ENCODE measurements at regions not wholly inside any gene's neighbourhood (a gene's known extent, or its start where the extent isn't known, plus 50 kb on each side); places are given as distances from the start of the nearest gene placed in this dataset.

DNA sequence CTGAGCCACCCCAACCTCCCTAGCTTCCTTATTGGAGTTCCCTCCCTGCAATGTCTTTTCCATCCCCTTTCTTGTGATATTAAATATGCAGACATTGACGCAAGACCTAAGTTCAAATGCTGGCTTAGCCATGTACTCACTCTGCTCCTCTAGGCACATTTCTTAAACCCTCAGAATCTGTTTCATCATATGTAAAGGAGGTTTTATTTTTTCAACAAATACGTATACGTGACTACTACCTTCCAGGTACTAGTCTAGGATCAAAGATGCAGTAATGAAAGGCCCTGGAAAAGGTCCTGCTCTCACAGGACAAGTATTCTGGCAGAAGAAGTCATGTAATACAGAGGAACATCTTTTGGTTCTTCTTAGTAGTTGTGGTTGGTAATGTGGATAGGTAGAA lies 98.6 kb downstream of the SIPA1L2 start:
- H3K4me3 ChIP-seq, result no peak overlapping the region
- TF ChIP-seq EP300 (IDR thresholded peaks at IDR 0.05), result no peak
- TF ChIP-seq POLR2AphosphoS5 (IDR thresholded peaks at IDR 0.05), result no peak
- TF ChIP-seq, protein P1, sequence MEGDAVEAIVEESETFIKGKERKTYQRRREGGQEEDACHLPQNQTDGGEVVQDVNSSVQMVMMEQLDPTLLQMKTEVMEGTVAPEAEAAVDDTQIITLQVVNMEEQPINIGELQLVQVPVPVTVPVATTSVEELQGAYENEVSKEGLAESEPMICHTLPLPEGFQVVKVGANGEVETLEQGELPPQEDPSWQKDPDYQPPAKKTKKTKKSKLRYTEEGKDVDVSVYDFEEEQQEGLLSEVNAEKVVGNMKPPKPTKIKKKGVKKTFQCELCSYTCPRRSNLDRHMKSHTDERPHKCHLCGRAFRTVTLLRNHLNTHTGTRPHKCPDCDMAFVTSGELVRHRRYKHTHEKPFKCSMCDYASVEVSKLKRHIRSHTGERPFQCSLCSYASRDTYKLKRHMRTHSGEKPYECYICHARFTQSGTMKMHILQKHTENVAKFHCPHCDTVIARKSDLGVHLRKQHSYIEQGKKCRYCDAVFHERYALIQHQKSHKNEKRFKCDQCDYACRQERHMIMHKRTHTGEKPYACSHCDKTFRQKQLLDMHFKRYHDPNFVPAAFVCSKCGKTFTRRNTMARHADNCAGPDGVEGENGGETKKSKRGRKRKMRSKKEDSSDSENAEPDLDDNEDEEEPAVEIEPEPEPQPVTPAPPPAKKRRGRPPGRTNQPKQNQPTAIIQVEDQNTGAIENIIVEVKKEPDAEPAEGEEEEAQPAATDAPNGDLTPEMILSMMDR (IDR thresholded peaks at IDR 0.05), result no peak
- no peak for TF ChIP-seq POLR2A (IDR thresholded peaks at IDR 0.05; ENCODE audit: low read depth)
- no peaks in the 10 kb centered on the region for H3K9me3 ChIP-seq
- WGBS, result 99% methylated on average over 3 of the region's 3 CpGs
- H3K36me3 ChIP-seq, result no peaks in the 10 kb centered on the region
- H3K27me3 ChIP-seq, result no peaks in the 10 kb centered on the region
- H3K4me1 ChIP-seq, result peaks cover 15 to 25% (median 24%) of the 10 kb centered on the region in 4 donors
- H3K27ac ChIP-seq (replicated peaks in 1 of 4), result no peak overlapping the region
- no peak for DNase-seq (ENCODE audit: extremely low spot score)
- intact Hi-C loops (cut with DNase I), result no loop called here

GRCh38 chr1:232529747-232530146 lies 100.2 kb downstream of the SIPA1L2 start:
- TF ChIP-seq POLR2A (IDR thresholded peaks at IDR 0.05; ENCODE audit: low read depth) (no peak), POLR2AphosphoS5 (IDR thresholded peaks at IDR 0.05) (no peak), EP300 (IDR thresholded peaks at IDR 0.05) (no peak)
- TF ChIP-seq, protein P1 (IDR thresholded peaks at IDR 0.05), result no peak
- peaks cover 10 to 23% (median 17%) of the 10 kb centered on the region in 4 donors for H3K4me1 ChIP-seq
- no peak overlapping the region for H3K27ac ChIP-seq (replicated peaks in 1 of 4)
- no peaks in the 10 kb centered on the region for H3K36me3 ChIP-seq
- DNase-seq (ENCODE audit: extremely low spot score), result no peak
- no peaks in the 10 kb centered on the region for H3K27me3 ChIP-seq
- intact Hi-C loops (cut with DNase I), result no loop called here
- no peaks in the 10 kb centered on the region for H3K9me3 ChIP-seq
- 85% methylated on average over 2 of the region's 2 CpGs for WGBS
- no peak overlapping the region for H3K4me3 ChIP-seq

DNA sequence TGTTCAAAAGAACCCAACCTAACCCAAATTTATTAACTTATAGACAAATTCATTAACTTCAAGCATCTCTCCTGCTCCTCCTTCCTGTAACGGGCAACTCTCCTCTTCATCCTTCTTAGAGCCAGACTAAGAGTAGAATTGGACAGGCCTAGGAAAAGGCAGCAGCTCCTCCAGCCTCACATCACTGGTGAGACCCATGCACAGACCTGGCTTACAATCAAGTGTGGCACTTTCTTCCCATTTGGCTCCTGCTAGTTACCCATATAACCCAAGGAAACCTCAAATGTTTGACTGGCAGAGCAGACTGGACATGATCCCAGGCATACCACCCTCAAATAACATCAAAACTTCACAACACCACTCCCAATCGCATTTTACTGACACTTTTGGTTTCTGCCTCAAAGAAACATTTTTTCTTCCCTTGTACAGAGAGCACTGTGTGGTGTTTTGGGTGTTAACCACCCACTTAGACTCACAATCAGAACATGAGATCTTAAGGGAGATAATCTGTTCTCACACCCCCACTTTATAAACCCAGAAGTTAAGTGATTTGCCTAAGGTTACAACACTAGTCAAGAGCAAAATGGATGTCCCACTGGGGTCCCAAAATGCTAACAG lies 101.4 kb downstream of the SIPA1L2 start:
- TF ChIP-seq EP300 (IDR thresholded peaks at IDR 0.05), result no peak
- TF ChIP-seq, protein P1 (IDR thresholded peaks at IDR 0.05), result no peak
- no peak for TF ChIP-seq POLR2AphosphoS5 (IDR thresholded peaks at IDR 0.05)
- no peak for TF ChIP-seq POLR2A (IDR thresholded peaks at IDR 0.05; ENCODE audit: low read depth)
- intact Hi-C loops (cut with DNase I), result no loop called here
- Histone ChIP-seq H3K4me3 (no peak overlapping the region), H3K27me3 (no peaks in the 10 kb centered on the region), H3K4me1 (peaks cover 10 to 26% (median 15%) of the 10 kb centered on the region in 4 donors), H3K9me3 (no peaks in the 10 kb centered on the region), H3K36me3 (no peaks in the 10 kb centered on the region), H3K27ac (replicated peaks in 1 of 4) (no peak overlapping the region)
- 96% methylated on average over 2 of the region's 2 CpGs for WGBS
- DNase-seq (ENCODE audit: extremely low spot score), result no peak

DNA sequence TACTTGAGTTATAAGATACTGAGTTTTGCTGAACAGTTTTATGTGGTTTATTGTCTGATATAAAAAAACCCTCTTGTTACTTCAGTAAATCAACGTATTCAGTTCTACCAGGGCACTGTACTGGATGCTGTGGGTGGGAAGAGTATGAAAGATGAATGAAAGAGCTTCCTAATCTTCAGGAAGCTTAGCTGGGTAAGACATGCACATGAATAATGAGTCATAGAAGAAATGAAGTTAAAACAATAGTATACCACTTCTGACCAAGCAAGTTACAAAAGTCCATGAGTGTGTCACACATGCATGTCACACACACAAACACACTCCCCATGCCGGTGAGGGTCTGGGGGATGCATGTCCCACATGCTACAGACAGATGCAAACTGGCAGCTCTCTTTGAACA lies 105.9 kb downstream of the SIPA1L2 start:
- H3K4me3 ChIP-seq, result no peak overlapping the region
- H3K4me1 ChIP-seq, result peaks cover 9 to 41% (median 19%) of the 10 kb centered on the region in 4 donors
- no peaks in the 10 kb centered on the region for H3K27me3 ChIP-seq
- DNase-seq (ENCODE audit: extremely low spot score), result no peak
- H3K27ac ChIP-seq (replicated peaks in 1 of 4), result no peak overlapping the region
- no peaks in the 10 kb centered on the region for H3K36me3 ChIP-seq
- intact Hi-C loops (cut with DNase I), result no loop called here
- no peak for TF ChIP-seq POLR2AphosphoS5 (IDR thresholded peaks at IDR 0.05)
- no peak for TF ChIP-seq EP300 (IDR thresholded peaks at IDR 0.05)
- TF ChIP-seq, protein P1 (IDR thresholded peaks at IDR 0.05), result no peak
- no peak for TF ChIP-seq POLR2A (IDR thresholded peaks at IDR 0.05; ENCODE audit: low read depth)
- no peaks in the 10 kb centered on the region for H3K9me3 ChIP-seq
- WGBS, result 76% methylated on average over 2 of the region's 2 CpGs

GRCh38 chr1:232522189-232522588 lies 107.7 kb downstream of the SIPA1L2 start:
- Histone ChIP-seq H3K9me3 (no peaks in the 10 kb centered on the region), H3K4me3 (no peak overlapping the region), H3K27ac (replicated peaks in 1 of 4) (no peak overlapping the region), H3K27me3 (no peaks in the 10 kb centered on the region), H3K36me3 (no peaks in the 10 kb centered on the region), H3K4me1 (peaks cover 5 to 42% (median 12%) of the 10 kb centered on the region in 4 donors)
- intact Hi-C loops (cut with DNase I), result no loop called here
- 89% methylated on average over 1 of the region's 1 CpG for WGBS
- TF ChIP-seq EP300 (IDR thresholded peaks at IDR 0.05) (no peak), POLR2AphosphoS5 (IDR thresholded peaks at IDR 0.05) (no peak), POLR2A (IDR thresholded peaks at IDR 0.05; ENCODE audit: low read depth) (no peak)
- TF ChIP-seq, protein P1 (IDR thresholded peaks at IDR 0.05), result no peak
- no peak for DNase-seq (ENCODE audit: extremely low spot score)

Data from esophagus muscularis mucosa (tissue), 4 donors.